Thoracic aorta (tissue), 2 donors: ENCODE measurements at regions not wholly inside any gene's neighbourhood (a gene's known extent, or its start where the extent isn't known, plus 50 kb on each side); places are given as distances from the start of the nearest gene placed in this dataset.
A peak's percentile ranks its signal among the peaks of the same experiment; 100 is the strongest.
"Not testable (repeated sequence)": the region's sequence is repeated elsewhere in the genome, so short reads cannot be mapped to it uniquely, and the experiment has no call there.

Source experiments
- ATAC-seq: fragments of 150-250 bp; one replicate; pipeline ENCODE4 v1.8.0; 2017; ENCODE audit warnings: low read depth; ENCODE audit not compliant: insufficient number of reproducible peaks, low FRiP score
- DNase-seq: peaks from one replicate; pipeline ENCODE4 v3.0.0-alpha.2; 2020; ENCODE audit warnings: low spot score
- H3K27ac ChIP-seq, 2 donors: fragments of 200-600 bp; sonication (generic); 1 replicate in 1 of 2; 2 replicates in 1 of 2; pipeline ENCODE4 v1.5.1; 2016; ENCODE audit warnings: mild to moderate bottlenecking in 2 of 2, moderate library complexity in 2 of 2
- H3K27me3 ChIP-seq: fragments of 200-600 bp; sonication (generic); replicated peaks from 2 replicates; pipeline ENCODE4 v1.6.0; 2016; ENCODE audit warnings: mild to moderate bottlenecking; ENCODE audit not compliant: insufficient read depth
- H3K36me3 ChIP-seq: fragments of 200-600 bp; sonication (generic); one replicate; pipeline ENCODE4 v1.5.1; 2016
- H3K4me1 ChIP-seq, 2 donors: fragments of 200-600 bp; sonication (generic); 1 replicate in 1 of 2; 2 replicates in 1 of 2; pipeline versions ENCODE4 v1.5.1 to v1.6.0; 2016; ENCODE audit warnings: low read depth in 2 of 2, mild to moderate bottlenecking in 1 of 2; ENCODE audit not compliant: control insufficient read depth in 1 of 2
- H3K4me3 ChIP-seq: fragments of 200-600 bp; sonication (generic); 2 replicates; pipeline ENCODE4 v1.5.1; 2016; ENCODE audit warnings: mild to moderate bottlenecking
- H3K9me3 ChIP-seq: fragments of 200-600 bp; sonication (generic); 2 replicates; pipeline ENCODE4 v1.5.1; 2016
- TF ChIP-seq, protein P1 (sequence below): fragments of 200-600 bp; sonication (generic); IDR thresholded peaks from one replicate; pipeline ENCODE4 v1.5.1; 2019; ENCODE audit warnings: antibody characterized with exemption

DNA sequence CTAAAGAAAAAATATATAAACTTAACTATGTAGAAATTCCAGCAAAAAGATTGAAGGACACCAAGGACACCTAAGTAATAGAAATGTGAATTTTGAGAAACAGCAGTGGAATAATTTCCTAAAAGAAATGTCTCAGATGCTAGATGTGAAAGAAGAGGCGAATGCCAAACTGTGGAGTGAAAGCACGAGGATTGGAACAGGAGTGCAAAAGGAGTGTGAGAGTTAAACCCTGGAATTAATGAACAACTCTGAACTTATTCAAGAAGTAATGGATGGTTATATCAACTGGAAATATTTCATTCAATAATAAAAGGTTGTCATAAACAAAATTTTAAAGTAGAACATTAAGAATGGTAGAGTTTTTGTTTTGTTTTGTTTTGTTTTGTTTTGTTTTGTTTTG, 78.5 kb upstream of the SGIP1 start:
- Histone ChIP-seq H3K27ac (no peak overlapping the region), H3K4me1 (peaks cover 5 to 8% of the 10 kb centered on the region in 2 donors), H3K4me3 (no peak overlapping the region), H3K9me3 (no peaks in the 10 kb centered on the region), H3K27me3 (no peaks in the 10 kb centered on the region), H3K36me3 (no peaks in the 10 kb centered on the region)
- no peak for ATAC-seq
- TF ChIP-seq, protein P1, sequence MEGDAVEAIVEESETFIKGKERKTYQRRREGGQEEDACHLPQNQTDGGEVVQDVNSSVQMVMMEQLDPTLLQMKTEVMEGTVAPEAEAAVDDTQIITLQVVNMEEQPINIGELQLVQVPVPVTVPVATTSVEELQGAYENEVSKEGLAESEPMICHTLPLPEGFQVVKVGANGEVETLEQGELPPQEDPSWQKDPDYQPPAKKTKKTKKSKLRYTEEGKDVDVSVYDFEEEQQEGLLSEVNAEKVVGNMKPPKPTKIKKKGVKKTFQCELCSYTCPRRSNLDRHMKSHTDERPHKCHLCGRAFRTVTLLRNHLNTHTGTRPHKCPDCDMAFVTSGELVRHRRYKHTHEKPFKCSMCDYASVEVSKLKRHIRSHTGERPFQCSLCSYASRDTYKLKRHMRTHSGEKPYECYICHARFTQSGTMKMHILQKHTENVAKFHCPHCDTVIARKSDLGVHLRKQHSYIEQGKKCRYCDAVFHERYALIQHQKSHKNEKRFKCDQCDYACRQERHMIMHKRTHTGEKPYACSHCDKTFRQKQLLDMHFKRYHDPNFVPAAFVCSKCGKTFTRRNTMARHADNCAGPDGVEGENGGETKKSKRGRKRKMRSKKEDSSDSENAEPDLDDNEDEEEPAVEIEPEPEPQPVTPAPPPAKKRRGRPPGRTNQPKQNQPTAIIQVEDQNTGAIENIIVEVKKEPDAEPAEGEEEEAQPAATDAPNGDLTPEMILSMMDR = no peak
- DNase-seq = no peak

GRCh38 chr1:66460776-66461175, 73.2 kb upstream of the SGIP1 start:
- H3K4me1 ChIP-seq = peaks cover 0 to 2% of the 10 kb centered on the region in 2 donors
- no peaks in the 10 kb centered on the region for H3K9me3 ChIP-seq
- ATAC-seq (no peak), DNase-seq (no peak)
- H3K36me3 ChIP-seq = no peaks in the 10 kb centered on the region
- no peaks in the 10 kb centered on the region for H3K27me3 ChIP-seq
- TF ChIP-seq, protein P1 = no peak
- H3K27ac ChIP-seq = no peak overlapping the region
- no peak overlapping the region for H3K4me3 ChIP-seq

DNA sequence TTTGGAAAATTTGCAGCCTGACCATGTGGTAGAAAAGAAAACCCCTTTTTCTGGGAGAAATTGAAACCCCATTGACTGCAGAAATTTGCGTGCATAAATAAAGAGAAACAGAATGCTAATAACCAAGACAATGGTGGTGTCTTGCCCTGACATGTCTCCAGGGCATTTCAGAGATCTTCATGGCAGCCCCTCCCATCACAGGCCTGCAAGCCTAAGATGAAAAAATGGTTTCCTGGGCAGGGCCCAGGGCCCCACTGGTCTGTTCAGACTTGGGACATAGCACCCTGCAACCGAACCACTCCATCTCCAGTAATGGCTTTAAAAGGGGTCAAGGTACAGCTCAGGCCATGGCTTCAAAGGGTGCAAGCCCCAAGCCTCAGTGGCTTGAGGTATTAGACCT, 71.6 kb upstream of the SGIP1 start:
- TF ChIP-seq, protein P1 = no peak
- no peak overlapping the region for H3K27ac ChIP-seq

DNA sequence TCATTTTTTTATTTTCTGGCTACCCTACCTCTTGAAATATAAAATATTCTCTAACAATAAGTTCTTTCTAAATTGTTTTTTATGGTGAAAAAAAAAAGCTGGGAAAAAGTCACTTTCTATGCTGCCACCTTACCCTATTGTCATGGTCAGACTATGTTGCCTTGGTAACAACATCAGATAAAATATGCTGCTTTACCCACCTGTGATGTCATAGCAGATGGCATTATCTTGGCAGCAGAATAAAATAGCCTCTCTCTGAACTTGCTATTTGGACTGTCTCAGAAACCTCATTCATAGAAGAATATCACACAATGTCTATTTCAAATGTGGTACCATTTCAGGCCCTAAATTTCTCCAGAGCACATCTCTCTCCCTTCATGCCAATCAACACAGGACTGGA, 69.6 kb upstream of the SGIP1 start:
- H3K4me1 ChIP-seq = peaks cover 6 to 10% of the 10 kb centered on the region in 2 donors
- peak overlapping the region in 1 of 2 donors; percentile 47 for H3K27ac ChIP-seq
- H3K9me3 ChIP-seq = no peaks in the 10 kb centered on the region
- H3K36me3 ChIP-seq = no peaks in the 10 kb centered on the region
- no peak for DNase-seq
- no peak overlapping the region for H3K4me3 ChIP-seq
- no peaks in the 10 kb centered on the region for H3K27me3 ChIP-seq
- ATAC-seq = no peak
- TF ChIP-seq, protein P1 = no peak

More for the DNA sequence above, 71.6 kb upstream of the SGIP1 start:
- Histone ChIP-seq H3K9me3 (no peaks in the 10 kb centered on the region), H3K4me3 (no peak overlapping the region), H3K27me3 (no peaks in the 10 kb centered on the region), H3K4me1 (peaks cover 6 to 10% of the 10 kb centered on the region in 2 donors), H3K36me3 (no peaks in the 10 kb centered on the region)
- no peak for DNase-seq
- no peak for ATAC-seq

DNA sequence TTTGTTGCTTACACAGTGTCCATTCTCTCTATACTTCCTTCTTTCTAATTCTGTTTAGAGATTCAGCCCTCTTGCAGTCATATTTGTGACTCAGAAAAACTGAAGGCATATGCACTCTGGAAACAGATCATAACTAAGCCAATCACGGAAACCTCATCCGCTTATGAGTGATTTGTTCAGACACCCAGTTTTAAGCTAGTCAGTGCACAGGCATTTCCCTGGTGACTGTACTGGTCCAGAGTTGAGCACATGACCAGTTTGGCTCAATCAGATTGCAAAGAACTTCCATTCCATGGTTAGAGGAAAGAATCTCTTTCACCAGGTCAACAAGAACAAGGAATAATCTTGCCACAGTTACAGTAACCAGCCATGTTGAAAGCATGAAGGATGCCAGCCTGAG, 69.2 kb upstream of the SGIP1 start:
- TF ChIP-seq, protein P1 = no peak
- Histone ChIP-seq H3K9me3 (no peaks in the 10 kb centered on the region), H3K36me3 (no peaks in the 10 kb centered on the region), H3K4me3 (no peak overlapping the region), H3K4me1 (peaks cover 6 to 10% of the 10 kb centered on the region in 2 donors), H3K27ac (peak overlapping the region in 1 of 2 donors; percentile 47), H3K27me3 (no peaks in the 10 kb centered on the region)
- ATAC-seq (peak; percentile 85), DNase-seq (no peak)

- not testable (repeated sequence) for DNase-seq, H3K27me3 ChIP-seq, H3K4me1 ChIP-seq, H3K4me3 ChIP-seq, H3K27ac ChIP-seq, H3K36me3 ChIP-seq, H3K9me3 ChIP-seq, ATAC-seq
Observed at GRCh38 chr1:66466695-66467094, 67.3 kb upstream of the SGIP1 start.
